ENCODE measurements at regions not wholly inside any gene's neighbourhood (a gene's known extent, or its start where the extent isn't known, plus 50 kb on each side); places are given as distances from the start of the nearest gene placed in this dataset.

DNA sequence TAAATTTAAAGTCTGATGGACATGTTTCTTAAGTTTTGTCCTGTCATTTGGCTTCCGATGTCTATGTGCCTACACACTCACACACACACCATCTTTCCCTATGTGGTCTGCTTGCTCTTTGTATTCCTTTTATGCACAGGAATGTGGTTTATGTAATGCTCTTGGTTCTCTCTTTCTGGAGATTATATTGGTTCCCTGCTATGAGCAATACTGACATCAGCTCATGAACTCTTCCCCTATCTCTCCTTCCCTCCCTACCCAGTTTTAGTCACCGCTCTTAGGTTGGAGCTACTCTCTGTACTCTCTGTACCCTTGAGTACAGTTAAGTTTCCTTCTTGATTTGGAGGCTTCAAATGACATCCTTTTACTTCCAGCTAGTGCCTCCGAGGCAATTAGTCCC, 77.9 kb upstream of the MVB12B start:
- TF ChIP-seq JUNB (IDR thresholded peaks at IDR 0.05; ENCODE audit: unreplicated experiment), result no peak
- TF ChIP-seq, protein P1, sequence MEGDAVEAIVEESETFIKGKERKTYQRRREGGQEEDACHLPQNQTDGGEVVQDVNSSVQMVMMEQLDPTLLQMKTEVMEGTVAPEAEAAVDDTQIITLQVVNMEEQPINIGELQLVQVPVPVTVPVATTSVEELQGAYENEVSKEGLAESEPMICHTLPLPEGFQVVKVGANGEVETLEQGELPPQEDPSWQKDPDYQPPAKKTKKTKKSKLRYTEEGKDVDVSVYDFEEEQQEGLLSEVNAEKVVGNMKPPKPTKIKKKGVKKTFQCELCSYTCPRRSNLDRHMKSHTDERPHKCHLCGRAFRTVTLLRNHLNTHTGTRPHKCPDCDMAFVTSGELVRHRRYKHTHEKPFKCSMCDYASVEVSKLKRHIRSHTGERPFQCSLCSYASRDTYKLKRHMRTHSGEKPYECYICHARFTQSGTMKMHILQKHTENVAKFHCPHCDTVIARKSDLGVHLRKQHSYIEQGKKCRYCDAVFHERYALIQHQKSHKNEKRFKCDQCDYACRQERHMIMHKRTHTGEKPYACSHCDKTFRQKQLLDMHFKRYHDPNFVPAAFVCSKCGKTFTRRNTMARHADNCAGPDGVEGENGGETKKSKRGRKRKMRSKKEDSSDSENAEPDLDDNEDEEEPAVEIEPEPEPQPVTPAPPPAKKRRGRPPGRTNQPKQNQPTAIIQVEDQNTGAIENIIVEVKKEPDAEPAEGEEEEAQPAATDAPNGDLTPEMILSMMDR (conservative IDR thresholded peaks at IDR 0.05; ENCODE audit: low read depth in 2 of 2), result no peak
- no peak for TF ChIP-seq EZH2 (IDR thresholded peaks at IDR 0.05; ENCODE audit: low read depth, unreplicated experiment)
- no peak for TF ChIP-seq EZH2phosphoT487 (IDR thresholded peaks at IDR 0.05; ENCODE audit: unreplicated experiment)
- TF ChIP-seq, protein P2, sequence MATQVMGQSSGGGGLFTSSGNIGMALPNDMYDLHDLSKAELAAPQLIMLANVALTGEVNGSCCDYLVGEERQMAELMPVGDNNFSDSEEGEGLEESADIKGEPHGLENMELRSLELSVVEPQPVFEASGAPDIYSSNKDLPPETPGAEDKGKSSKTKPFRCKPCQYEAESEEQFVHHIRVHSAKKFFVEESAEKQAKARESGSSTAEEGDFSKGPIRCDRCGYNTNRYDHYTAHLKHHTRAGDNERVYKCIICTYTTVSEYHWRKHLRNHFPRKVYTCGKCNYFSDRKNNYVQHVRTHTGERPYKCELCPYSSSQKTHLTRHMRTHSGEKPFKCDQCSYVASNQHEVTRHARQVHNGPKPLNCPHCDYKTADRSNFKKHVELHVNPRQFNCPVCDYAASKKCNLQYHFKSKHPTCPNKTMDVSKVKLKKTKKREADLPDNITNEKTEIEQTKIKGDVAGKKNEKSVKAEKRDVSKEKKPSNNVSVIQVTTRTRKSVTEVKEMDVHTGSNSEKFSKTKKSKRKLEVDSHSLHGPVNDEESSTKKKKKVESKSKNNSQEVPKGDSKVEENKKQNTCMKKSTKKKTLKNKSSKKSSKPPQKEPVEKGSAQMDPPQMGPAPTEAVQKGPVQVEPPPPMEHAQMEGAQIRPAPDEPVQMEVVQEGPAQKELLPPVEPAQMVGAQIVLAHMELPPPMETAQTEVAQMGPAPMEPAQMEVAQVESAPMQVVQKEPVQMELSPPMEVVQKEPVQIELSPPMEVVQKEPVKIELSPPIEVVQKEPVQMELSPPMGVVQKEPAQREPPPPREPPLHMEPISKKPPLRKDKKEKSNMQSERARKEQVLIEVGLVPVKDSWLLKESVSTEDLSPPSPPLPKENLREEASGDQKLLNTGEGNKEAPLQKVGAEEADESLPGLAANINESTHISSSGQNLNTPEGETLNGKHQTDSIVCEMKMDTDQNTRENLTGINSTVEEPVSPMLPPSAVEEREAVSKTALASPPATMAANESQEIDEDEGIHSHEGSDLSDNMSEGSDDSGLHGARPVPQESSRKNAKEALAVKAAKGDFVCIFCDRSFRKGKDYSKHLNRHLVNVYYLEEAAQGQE (IDR thresholded peaks at IDR 0.05; ENCODE audit: unreplicated experiment), result no peak
- TF ChIP-seq ZNF114 (CRISPR knock-in tag; IDR thresholded peaks at IDR 0.05), result no peak
- no peak for TF ChIP-seq POLR2AphosphoS5 (IDR thresholded peaks at IDR 0.05; ENCODE audit: low read depth)
- TF ChIP-seq NANOG (IDR thresholded peaks at IDR 0.05; ENCODE audit: borderline replicate concordance), result no peak
- TF ChIP-seq ZNF331 (CRISPR knock-in tag; IDR thresholded peaks at IDR 0.05; ENCODE audit: low read depth), result no peak
- TF ChIP-seq CREB1 (CRISPR knock-in tag; IDR thresholded peaks at IDR 0.05; ENCODE audit: low read depth), result no peak
- no peak for TF ChIP-seq STAT1 (IDR thresholded peaks at IDR 0.05; ENCODE audit: unreplicated experiment)

All from GM23338 (cell line).